ENCODE measurements at regions not wholly inside any gene's neighbourhood (a gene's known extent, or its start where the extent isn't known, plus 50 kb on each side); places are given as distances from the start of the nearest gene placed in this dataset.

- ChIA-PET POLR2A (no interaction called here), CTCF (no interaction called here)
- DNase-seq (ENCODE audit: extremely low spot score) = no peak
- TF ChIP-seq CTCF (IDR thresholded peaks at IDR 0.05; ENCODE audit: control extremely low read depth, extremely low read depth, low read depth, missing control alignments) = no peak
Observed at GRCh38 chr2:224202281-224202865, 163.3 kb upstream of the SERPINE2 start.

GRCh38 chr2:224198436-224198835, 159.3 kb upstream of the SERPINE2 start:
- ChIA-PET POLR2A (no interaction called here), CTCF (interaction anchor here (0.9 kb wide), 1 partner anchor 9 kb away, joined by 4 read pairs; no protein-coding TSS in a partner anchor)
- no peak for TF ChIP-seq CTCF (IDR thresholded peaks at IDR 0.05; ENCODE audit: control extremely low read depth, extremely low read depth, low read depth, missing control alignments)
- no peak for DNase-seq (ENCODE audit: extremely low spot score)

- no peak for DNase-seq (ENCODE audit: extremely low spot score)
- POLR2A ChIA-PET = no interaction called here
- no peak for TF ChIP-seq CTCF (IDR thresholded peaks at IDR 0.05; ENCODE audit: control extremely low read depth, extremely low read depth, low read depth, missing control alignments)
- CTCF ChIA-PET = no interaction called here
Observed at GRCh38 chr2:224196810-224197209, 157.7 kb upstream of the SERPINE2 start.

- DNase-seq (ENCODE audit: extremely low spot score) = no peak
- ChIA-PET CTCF (interaction anchor here (1.9 to 2.5 kb wide), 2 partner anchors 12 to 39 kb away, joined by 4 to 12 read pairs; no protein-coding TSS in a partner anchor), POLR2A (no interaction called here)
Observed at GRCh38 chr2:224195925-224196571, 157.0 kb upstream of the SERPINE2 start.

GRCh38 chr2:224194161-224194560, 155.1 kb upstream of the SERPINE2 start:
- ChIA-PET POLR2A (no interaction called here), CTCF (interaction anchor here (1.9 to 2.5 kb wide), 2 partner anchors 10 to 41 kb away, joined by 4 to 12 read pairs; no protein-coding TSS in a partner anchor)
- no peak for DNase-seq (ENCODE audit: extremely low spot score)
- no peak for TF ChIP-seq CTCF (IDR thresholded peaks at IDR 0.05; ENCODE audit: control extremely low read depth, extremely low read depth, low read depth, missing control alignments)

More at GRCh38 chr2:224195925-224196571, 157.0 kb upstream of the SERPINE2 start:
- TF ChIP-seq CTCF (IDR thresholded peaks at IDR 0.05; ENCODE audit: control extremely low read depth, extremely low read depth, low read depth, missing control alignments) = no peak

- no peak for DNase-seq (ENCODE audit: extremely low spot score)
- CTCF ChIA-PET = no interaction called here
- no peak for TF ChIP-seq CTCF (IDR thresholded peaks at IDR 0.05; ENCODE audit: control extremely low read depth, extremely low read depth, low read depth, missing control alignments)
- POLR2A ChIA-PET = no interaction called here
Observed at GRCh38 chr2:224191465-224191864, 152.4 kb upstream of the SERPINE2 start.
